Activated naive CD4-positive, alpha-beta T cell treated with anti-CD3 and anti-CD28 coated beads, Interleukin-2, amount 50 U/mL, for 72 hours (primary cell): ENCODE measurements at regions not wholly inside any gene's neighbourhood (a gene's known extent, or its start where the extent isn't known, plus 50 kb on each side); places are given as distances from the start of the nearest gene placed in this dataset.

Experiments
- ATAC-seq, 2 donors: fragments of 150-1000 bp; cut with Tn5 transposase; 2 replicates each; pipeline ENCODE4 v1.10.0; 2021; ENCODE audit warnings: mild to moderate bottlenecking in 2 of 2, moderate library complexity in 2 of 2
- DNase-seq, 2 donors: peaks; one replicate each; pipeline ENCODE4 v3.0.0; 2021 to 2022; ENCODE audit warnings: low spot score in 2 of 2
- H3K27ac Mint-ChIP-seq, 2 donors: one replicate each; pipeline ENCODE4 v1.8.0; 2022; ENCODE audit warnings: mild to moderate bottlenecking in 2 of 2, mixed read lengths in 2 of 2
- H3K36me3 Mint-ChIP-seq, 2 donors: one replicate each; pipeline ENCODE4 v1.8.0; 2022; ENCODE audit warnings: mixed read lengths in 2 of 2
- H3K9me3 Mint-ChIP-seq, 2 donors: one replicate each; pipeline ENCODE4 v1.8.0; 2022; ENCODE audit warnings: mixed read lengths in 2 of 2

DNA sequence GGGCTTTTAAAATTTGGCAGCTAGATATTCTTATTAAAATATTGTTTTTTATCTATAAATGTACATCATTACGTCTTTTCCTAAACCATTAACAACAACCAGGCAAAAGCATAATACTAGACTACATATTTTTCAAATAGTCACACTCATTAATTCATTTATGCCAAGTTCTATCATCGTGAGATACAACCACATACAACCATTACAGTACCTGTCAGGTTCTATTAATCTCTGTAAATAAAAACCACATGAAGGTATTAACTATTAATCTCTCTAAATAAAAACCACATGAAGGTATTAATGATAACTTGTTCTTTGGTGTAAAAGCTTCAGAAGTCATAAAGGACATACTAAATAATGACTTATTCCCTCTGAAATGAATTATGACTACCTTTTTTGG lies 432.7 kb downstream of the TMX3 start:
- H3K9me3 Mint-ChIP-seq: peaks cover 0 to 2% of the 10 kb centered on the region in 2 donors
- H3K27ac Mint-ChIP-seq: no peak overlapping the region
- ATAC-seq (no peak), DNase-seq (no peak)
- no peaks in the 10 kb centered on the region for H3K36me3 Mint-ChIP-seq

DNA sequence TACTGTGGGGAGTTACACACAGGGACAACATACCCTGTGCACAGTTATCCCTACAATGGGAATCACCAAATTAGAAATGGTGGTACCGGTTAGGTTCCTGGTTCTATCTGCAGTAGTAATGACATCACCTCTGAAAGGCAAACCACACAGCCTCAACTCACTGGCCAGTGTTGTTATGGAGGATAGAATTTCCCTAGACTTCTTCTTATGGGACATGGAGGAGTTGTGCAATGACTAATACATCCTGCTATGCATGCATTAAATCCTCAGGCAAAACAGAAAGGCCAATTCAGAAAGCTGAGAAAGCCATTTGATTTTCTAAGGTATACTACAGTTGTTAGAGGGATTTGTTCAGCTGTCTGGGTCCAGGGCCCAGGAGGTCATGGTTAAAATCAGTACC lies 439.3 kb downstream of the TMX3 start:
- ATAC-seq (no peak), DNase-seq (no peak)
- H3K9me3 Mint-ChIP-seq: peaks cover 0 to 2% of the 10 kb centered on the region in 2 donors
- H3K27ac Mint-ChIP-seq: no peak overlapping the region
- H3K36me3 Mint-ChIP-seq: no peaks in the 10 kb centered on the region

DNA sequence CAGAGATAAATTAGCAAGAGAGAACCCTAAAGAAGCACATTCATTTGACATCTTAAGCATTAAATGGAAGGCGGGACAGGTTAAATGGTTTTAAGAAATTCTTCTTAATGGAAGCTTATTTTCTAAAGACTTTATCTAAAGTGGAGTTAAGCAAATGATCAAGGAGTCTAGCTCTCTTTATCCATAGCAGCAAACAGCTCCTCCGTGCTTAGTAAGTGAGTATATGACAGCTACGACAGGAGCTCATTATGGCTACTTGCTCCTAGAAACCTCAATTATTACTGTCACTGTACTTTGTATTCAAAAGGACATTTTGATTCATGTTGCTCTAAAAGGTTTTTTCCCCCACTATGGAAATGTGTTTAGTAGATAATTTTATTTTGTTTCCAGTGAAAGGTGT lies 444.9 kb downstream of the TMX3 start:
- DNase-seq (no peak), ATAC-seq (no peak)
- H3K27ac Mint-ChIP-seq: no peak overlapping the region
- no peaks in the 10 kb centered on the region for H3K36me3 Mint-ChIP-seq
- peaks cover 4 to 5% of the 10 kb centered on the region in 2 donors for H3K9me3 Mint-ChIP-seq

DNA sequence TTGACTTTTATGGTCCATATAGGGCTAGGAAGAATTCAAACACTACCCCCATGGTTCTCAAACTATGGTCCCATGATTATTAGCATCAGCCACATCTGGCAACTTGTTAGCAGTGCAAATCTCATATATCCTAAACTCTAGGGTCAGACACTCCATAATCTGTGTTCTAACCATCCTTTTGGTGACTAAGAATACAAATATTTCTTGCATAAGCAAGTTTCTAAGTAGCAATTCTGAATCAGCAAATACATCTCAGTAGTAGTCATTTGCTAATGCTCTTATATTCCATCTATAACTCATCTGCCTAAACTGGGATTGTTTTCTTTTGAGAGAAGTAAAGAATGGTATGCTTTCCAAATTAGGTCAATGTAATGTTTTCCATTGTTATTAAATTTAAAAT lies 447.3 kb downstream of the TMX3 start:
- Mint-ChIP-seq H3K9me3 (peaks cover 4 to 5% of the 10 kb centered on the region in 2 donors), H3K27ac (no peak overlapping the region), H3K36me3 (no peaks in the 10 kb centered on the region)
- ATAC-seq (no peak), DNase-seq (no peak)

DNA sequence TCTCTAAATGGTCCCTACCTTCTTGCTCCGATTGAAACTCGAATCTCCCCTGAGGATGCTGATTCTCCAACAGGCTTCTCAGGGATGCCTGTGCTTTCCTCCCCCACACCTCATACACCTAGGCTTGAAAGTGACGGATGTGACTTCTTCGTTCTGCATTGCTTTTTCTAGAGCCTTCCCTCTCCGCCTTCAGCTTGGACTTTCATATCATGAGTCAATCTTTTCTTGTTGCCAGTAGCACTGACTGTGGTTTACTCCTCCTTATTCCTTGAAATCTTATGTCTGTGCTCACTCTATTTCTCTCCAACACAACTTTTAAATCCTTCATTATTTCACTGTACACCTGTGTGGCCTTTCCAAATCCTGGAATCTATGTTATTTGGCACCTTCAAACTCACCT lies 451.4 kb downstream of the TMX3 start:
- ATAC-seq: no peak
- no peak for DNase-seq
- H3K36me3 Mint-ChIP-seq: no peaks in the 10 kb centered on the region
- peaks cover 4 to 5% of the 10 kb centered on the region in 2 donors for H3K9me3 Mint-ChIP-seq
- no peak overlapping the region for H3K27ac Mint-ChIP-seq

DNA sequence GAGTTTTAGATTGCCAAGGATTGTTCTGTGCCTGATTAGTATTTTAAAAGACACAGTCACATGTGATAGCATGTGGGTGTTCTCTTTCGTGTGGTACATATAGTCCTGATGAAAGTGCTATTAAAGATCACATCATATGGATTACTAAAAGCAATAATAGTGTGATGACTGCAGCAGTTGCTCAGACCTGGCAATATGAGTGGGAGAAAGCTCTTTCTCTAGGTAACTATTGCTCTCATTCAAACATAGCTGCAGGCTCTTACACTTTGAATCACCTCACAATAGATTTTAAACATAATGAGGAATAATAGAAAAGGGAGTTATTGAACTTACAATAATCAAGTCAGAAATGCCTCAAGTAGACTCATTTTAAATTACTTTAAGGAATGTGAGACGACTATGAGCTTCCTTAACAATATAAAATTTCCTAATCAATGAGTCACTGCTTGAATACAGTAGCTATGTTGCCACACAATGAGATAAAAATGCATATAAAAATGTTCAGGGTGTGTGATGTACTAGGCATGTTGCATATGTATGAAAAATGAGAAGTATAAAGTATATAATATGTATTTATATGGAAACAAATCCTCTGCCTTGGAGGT lies 452.1 kb downstream of the TMX3 start:
- ATAC-seq (no peak), DNase-seq (no peak)
- peaks cover 4 to 5% of the 10 kb centered on the region in 2 donors for H3K9me3 Mint-ChIP-seq
- no peaks in the 10 kb centered on the region for H3K36me3 Mint-ChIP-seq
- no peak overlapping the region for H3K27ac Mint-ChIP-seq

DNA sequence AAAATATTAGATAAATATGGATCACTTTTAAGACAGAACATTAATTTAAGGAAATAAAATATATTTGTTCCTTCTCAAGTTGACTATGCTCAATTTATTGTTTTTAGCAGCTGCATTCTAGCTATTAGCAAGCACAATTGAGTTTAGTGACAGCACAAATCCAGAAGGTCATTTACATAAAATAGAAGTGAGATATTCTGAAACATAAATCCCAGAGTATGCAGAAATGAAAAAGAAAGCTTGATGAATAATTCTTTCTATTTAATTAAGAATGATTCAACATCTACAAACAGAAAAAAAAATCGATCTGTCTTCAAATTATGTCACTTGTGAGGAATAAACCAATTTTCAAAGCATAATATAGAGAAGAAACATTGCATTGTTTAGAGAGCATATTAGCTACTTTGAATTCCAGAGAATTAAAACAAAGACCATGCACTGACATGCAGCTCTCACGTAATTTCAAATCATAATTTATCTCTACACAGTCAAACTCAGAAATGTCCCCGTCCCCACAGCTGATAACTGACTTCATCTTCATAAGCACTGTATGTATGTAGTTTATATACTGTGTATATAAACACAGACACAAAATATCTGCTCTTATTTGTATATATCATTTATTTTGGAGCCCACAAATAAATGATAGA lies 458.4 kb downstream of the TMX3 start:
- Mint-ChIP-seq H3K9me3 (no peaks in the 10 kb centered on the region), H3K36me3 (no peaks in the 10 kb centered on the region), H3K27ac (no peak overlapping the region)
- no peak for ATAC-seq
- DNase-seq: no peak

DNA sequence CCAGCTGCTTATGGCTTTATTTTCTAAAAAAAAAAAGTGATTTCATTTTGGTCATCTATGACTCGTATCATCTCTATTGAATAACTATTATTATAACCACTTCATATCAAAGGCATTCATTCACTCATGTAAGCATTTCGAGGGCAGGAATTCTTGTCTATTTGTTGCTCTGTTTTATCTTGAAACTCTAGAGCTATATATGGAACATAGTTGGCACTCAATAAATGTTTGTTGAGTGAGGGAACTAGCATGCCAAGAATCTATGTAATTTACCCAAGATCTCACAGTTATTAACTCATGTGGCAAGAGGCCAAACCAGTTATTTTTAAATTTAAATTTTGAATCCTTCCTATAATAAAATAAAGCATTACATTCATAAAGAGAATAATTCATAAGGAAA lies 470.1 kb downstream of the TMX3 start:
- Mint-ChIP-seq H3K36me3 (no peaks in the 10 kb centered on the region), H3K9me3 (no peaks in the 10 kb centered on the region)

DNA sequence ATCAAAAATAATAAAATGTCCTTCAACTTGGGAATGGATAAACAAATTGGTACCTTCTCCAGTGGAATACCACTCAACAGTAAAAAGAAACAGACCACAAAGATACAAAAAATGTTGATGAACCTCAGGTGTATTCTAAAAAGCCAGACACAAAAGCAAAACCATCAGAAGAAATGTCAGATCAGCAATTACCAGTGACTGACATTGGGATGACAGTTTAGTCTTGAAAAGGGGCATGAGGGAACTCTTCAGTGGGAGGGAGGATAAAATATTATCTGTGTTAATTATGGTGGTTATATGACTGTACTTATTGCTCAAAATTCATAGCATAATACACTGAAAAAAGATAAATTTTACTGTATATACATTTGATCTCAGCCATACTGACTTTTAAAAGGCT lies 473.0 kb downstream of the TMX3 start:
- ATAC-seq: no peak
- peaks cover 0 to 3% of the 10 kb centered on the region in 2 donors for H3K9me3 Mint-ChIP-seq
- no peak overlapping the region for H3K27ac Mint-ChIP-seq
- H3K36me3 Mint-ChIP-seq: no peaks in the 10 kb centered on the region
- no peak for DNase-seq

More for the DNA sequence above, 470.1 kb downstream of the TMX3 start:
- ATAC-seq (no peak), DNase-seq (no peak)
- H3K27ac Mint-ChIP-seq: no peak overlapping the region

DNA sequence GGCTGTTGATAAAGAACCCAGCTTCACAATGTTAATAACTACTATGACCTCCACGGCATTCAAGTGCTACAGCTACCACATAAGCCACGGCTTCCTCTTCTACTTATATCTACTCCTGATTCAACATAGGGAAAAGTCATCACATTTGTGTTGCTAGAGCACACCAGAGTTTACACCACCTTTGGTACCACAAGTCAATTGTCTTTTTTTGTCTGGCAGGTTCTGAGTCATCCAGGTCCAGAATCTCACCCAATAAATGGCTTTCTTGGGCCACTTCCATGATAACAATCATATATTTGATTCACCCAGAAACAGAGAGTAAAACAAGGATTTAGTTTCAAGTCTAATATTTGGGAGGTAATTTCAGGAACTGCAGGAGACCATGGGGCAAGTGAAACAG lies 480.2 kb downstream of the TMX3 start:
- Mint-ChIP-seq H3K36me3 (no peaks in the 10 kb centered on the region), H3K9me3 (peaks cover 0 to 3% of the 10 kb centered on the region in 2 donors), H3K27ac (no peak overlapping the region)
- no peak for ATAC-seq
- DNase-seq: no peak

DNA sequence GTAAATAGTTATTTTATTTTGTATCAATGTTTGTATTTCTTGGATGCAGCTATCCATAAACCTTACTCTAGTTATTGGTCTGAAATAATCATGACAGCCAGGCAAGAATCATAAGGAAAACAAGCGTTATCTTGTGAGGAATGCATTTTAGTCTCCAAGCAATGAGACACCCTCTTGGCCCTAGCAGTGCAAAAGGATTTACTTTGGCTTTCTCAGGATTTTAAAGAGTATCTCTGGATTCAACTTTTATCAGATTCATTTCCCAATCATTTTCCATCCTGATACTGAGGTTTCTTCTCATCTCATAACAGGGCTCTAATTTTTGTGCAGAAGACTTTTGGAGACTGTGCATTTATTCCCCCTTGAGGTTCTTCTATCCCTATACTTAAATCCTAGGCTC lies 480.8 kb downstream of the TMX3 start:
- Mint-ChIP-seq H3K36me3 (no peaks in the 10 kb centered on the region), H3K9me3 (peaks cover 0 to 3% of the 10 kb centered on the region in 2 donors), H3K27ac (no peak overlapping the region)
- ATAC-seq: no peak
- DNase-seq: no peak

DNA sequence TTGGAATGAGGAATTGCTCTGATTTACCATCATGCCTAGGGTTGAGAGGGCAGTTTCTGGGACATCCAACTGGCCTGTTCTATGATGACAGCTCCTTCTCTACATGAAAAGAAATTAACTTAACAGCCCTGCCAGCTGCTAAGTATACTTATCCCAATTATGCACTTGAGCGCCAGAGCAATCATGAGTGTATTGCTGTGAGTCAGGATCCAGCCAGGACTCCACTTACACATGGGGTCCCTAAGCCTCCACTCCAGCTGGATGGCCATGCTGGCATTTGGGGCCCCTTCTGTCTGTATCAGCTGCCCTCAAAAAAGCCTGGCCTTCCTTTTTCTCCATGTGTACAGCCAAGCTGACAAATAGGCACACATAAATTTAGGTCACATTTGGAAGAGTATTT lies 481.9 kb downstream of the TMX3 start:
- H3K36me3 Mint-ChIP-seq: no peaks in the 10 kb centered on the region
- DNase-seq (no peak), ATAC-seq (no peak)
- no peak overlapping the region for H3K27ac Mint-ChIP-seq
- no peaks in the 10 kb centered on the region for H3K9me3 Mint-ChIP-seq

DNA sequence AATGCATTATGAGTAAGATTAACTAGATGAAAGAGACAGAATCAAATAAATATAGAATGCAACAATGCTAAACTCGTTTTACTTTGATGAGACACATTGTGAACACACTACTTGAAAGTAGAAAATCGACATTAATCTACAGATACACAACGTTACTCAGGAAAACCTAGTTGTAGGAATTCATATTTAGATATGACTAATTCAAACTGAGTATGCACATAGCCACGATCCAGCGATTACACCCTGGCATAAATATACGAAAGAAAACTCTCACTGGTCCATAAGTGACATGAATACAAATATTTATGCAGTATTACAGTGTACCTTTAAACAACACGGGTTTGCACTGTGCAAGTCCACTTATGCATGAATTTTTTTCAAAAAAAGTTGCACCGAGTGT lies 485.6 kb downstream of the TMX3 start:
- DNase-seq (no peak), ATAC-seq (no peak)
- Mint-ChIP-seq H3K9me3 (no peaks in the 10 kb centered on the region), H3K27ac (no peak overlapping the region), H3K36me3 (no peaks in the 10 kb centered on the region)

DNA sequence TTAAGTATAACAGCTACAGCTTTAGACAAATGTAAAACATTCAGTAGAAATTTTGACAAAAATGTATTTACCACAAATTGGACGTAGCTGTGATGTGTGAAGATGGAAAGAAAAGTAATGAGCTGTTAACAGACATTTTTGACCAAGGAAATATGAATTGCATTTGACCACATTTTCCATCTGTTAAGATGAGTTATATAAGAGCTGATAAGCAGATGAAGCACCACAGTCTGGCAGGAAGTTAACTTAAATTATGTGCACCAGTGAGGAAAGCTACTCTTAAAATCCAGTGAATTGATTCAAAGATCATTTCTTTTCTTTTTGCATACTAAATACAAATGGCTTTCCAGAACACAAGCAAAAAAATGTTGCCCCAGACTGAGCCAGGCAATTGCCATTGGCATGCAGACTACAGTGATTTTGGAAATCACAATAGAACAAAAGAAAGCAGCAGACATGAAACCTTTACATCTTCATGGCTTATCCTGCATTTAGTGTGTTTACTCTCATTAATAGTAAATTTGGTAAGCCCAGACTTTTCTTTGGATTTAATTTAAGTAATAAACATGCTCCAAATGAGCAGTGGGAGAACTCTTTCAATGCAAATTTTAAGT lies 493.7 kb downstream of the TMX3 start:
- H3K27ac Mint-ChIP-seq: no peak overlapping the region
- no peaks in the 10 kb centered on the region for H3K36me3 Mint-ChIP-seq
- peaks cover 0 to 4% of the 10 kb centered on the region in 2 donors for H3K9me3 Mint-ChIP-seq
- no peak for ATAC-seq
- no peak for DNase-seq

DNA sequence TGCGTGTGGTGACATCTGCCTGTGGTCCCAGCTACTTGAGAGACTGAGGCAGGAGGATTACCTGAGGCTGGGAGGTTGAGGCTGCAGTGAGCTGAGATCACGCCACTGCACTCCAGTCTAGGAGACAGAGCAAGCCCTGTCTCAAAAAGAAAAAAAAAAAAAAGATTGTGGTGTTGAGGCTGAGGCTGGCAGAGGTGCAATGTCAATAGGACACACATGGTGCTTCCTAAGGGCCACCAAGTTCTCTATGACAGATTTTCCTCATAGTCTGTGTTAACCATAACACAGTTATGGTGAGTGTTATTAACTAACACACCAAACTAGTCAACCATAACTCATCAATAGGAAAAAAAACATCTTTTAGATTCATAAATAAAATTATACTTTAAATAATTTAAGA lies 494.4 kb downstream of the TMX3 start:
- DNase-seq (no peak), ATAC-seq (no peak)
- no peak overlapping the region for H3K27ac Mint-ChIP-seq
- H3K9me3 Mint-ChIP-seq: peaks cover 0 to 4% of the 10 kb centered on the region in 2 donors
- no peaks in the 10 kb centered on the region for H3K36me3 Mint-ChIP-seq

DNA sequence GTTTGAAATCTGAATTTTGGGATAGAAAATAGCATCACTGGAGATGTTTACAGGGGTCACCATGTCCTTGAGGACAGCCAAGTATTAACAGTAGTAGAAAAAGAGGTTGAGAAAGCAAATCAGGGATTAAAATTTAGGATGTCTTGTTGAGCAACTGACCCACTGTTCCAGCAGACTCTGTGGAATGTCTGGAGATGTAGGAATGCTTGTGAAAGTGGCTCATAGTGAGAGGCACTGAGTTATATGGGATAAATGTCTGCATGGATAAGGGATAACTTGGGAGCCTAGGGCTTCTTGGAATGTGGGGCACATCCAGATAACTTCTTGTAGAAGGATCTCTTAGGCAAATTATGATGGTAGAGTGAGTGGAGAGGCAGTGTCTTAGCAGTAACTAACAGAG lies 495.0 kb downstream of the TMX3 start:
- H3K27ac Mint-ChIP-seq: no peak overlapping the region
- peaks cover 0 to 4% of the 10 kb centered on the region in 2 donors for H3K9me3 Mint-ChIP-seq
- no peak for DNase-seq
- no peak for ATAC-seq
- no peaks in the 10 kb centered on the region for H3K36me3 Mint-ChIP-seq

DNA sequence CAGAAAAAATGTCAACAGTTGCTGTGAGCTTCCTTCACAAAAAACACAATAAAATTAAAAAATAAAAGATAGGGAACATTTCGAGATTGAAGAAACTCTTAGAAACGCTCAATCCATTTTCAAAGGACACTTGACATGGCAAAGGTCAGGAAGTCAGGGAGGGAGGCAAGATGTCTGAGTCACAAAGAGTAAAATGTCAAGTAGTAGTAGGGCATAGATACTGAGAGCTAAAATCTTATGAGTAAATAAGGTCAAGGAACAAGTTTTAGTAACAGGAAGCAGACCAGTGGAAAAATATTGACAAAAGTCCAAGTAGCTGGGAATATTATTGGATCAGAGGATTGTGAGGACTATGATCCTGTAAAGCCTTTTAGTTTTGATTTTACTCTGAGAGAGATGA lies 495.6 kb downstream of the TMX3 start:
- DNase-seq: no peak
- H3K27ac Mint-ChIP-seq: no peak overlapping the region
- ATAC-seq: no peak
- peaks cover 0 to 4% of the 10 kb centered on the region in 2 donors for H3K9me3 Mint-ChIP-seq
- H3K36me3 Mint-ChIP-seq: no peaks in the 10 kb centered on the region

DNA sequence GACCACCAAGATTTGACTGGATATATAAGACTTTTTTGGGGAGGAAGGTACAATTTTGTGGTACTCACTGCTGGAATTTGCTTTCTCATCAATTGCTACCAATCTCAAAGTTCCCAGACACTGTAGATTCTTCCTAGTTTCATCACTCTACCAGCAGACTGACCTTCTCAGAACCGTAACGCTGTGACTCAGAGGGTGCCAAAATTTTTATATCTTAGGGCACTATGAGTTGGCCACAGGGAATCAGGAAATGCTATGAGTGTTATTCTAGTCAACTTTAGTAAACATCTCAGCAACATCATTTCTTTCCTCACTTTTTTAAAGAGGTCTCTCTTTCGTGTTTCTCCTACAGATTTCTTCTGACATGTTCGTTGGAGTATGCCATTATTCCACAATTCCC lies 499.0 kb downstream of the TMX3 start:
- Mint-ChIP-seq H3K36me3 (no peaks in the 10 kb centered on the region), H3K27ac (no peak overlapping the region), H3K9me3 (peaks cover 0 to 4% of the 10 kb centered on the region in 2 donors)
- ATAC-seq: no peak
- DNase-seq: no peak
